ENCODE measurements at regions not wholly inside any gene's neighbourhood (a gene's known extent, or its start where the extent isn't known, plus 50 kb on each side); places are given as distances from the start of the nearest gene placed in this dataset.
"Not testable (repeated sequence)": the region's sequence is repeated elsewhere in the genome, so short reads cannot be mapped to it uniquely, and the experiment has no call there.

DNA sequence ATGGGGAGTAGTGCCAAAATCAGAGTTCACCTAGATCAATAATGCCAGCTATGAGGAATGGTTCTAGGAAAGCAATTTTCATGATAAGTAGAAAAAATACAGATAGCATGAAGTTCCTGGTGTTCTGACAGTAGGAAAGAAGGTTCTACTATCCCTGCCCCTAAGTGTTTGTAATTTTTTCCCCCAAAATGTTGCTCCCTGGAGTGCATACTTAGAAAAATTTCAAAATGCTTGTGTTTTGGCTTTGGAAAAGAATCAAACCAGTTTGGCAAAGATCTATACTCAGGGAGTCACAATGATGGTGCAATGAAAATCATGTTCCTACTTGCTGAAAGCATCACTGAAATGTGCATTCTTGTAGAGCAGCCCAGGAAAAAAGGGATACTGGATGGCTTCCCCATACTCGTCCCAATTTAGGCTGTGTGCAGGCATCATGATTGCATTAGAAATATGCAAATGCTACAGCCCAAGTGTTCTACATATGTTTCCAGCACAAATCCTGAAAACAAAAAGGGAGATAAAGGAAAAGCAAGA lies 74.7 kb downstream of the LPAR4 start:
- intact Hi-C loops (cut with micrococcal nuclease), result no loop called here

GRCh38 chrX:78831523-78831922 lies 84.0 kb downstream of the LPAR4 start:
- intact Hi-C loops (cut with micrococcal nuclease), result no loop called here

- intact Hi-C loops (cut with micrococcal nuclease), result no loop called here
These were observed 91.2 kb downstream of the LPAR4 start for GRCh38 chrX:78838709-78839108.

GRCh38 chrX:78839711-78840110 lies 92.2 kb downstream of the LPAR4 start:
- intact Hi-C loops (cut with micrococcal nuclease), result no loop called here

GRCh38 chrX:78844218-78844617 lies 96.7 kb downstream of the LPAR4 start:
- intact Hi-C loops (cut with micrococcal nuclease), result not testable (repeated sequence)

GRCh38 chrX:78881248-78881647 lies 63.9 kb upstream of the P2RY10 start:
- intact Hi-C loops (cut with micrococcal nuclease), result not testable (repeated sequence)

- intact Hi-C loops (cut with micrococcal nuclease), result loop anchor here (1.0 to 5.0 kb wide), 6 partner anchors 58 to 764 kb away; partner anchors contain the start of gene P2RY10
These were observed 58.6 kb upstream of the P2RY10 start for GRCh38 chrX:78886550-78886949.
